GM19395 (cell line): ENCODE measurements at regions not wholly inside any gene's neighbourhood (a gene's known extent, or its start where the extent isn't known, plus 50 kb on each side); places are given as distances from the start of the nearest gene placed in this dataset.
"Not testable (repeated sequence)": the region's sequence is repeated elsewhere in the genome, so short reads cannot be mapped to it uniquely, and the experiment has no call there.

Experiments used
- ATAC-seq: cut with Tn5 transposase; IDR thresholded peaks from one replicate; pipeline ENCODE4 v1.9.1; 2021; ENCODE audit warnings: mild to moderate bottlenecking, moderate library complexity; ENCODE audit not compliant: unreplicated experiment

DNA sequence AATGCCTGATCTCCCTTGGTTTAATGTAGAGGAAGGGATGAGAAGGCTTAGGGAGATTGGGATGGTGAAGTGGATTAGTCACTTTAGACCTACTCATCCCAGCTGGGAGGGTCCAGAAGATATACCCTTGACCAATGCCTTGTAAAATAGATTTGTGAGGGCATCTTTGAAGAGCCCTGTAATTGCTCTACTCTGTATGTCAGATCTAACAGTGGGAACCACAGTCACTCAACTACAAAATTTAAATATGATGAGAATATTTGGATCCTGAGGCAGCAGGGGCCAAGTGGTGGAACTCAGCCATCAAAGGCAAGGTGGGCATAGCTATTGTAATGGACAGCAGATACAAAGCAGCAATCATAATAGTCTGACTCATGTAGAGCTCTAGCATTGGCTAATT is 1272.9 kb upstream of the CITED2 start:
- ATAC-seq: not testable (repeated sequence)

DNA sequence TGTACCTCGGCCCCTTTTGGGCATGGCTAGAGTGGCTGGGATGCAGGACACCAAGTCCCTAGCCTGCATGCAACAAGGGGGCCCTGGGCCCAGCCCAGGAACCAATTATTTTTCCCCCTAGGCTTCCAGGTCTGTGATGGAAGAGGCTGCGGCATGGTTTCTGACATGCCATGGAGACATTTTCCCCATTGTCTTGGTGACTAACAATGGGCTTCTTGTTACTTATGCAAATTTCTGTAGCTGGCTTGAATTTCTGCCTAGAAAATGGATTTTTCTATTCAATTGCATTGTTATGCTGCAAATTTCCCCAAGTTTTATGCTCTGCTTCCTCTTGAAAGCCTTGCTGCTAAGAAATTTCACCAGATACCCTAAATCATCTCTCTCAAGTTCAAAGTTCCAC is 1269.6 kb upstream of the CITED2 start:
- no peak for ATAC-seq

DNA sequence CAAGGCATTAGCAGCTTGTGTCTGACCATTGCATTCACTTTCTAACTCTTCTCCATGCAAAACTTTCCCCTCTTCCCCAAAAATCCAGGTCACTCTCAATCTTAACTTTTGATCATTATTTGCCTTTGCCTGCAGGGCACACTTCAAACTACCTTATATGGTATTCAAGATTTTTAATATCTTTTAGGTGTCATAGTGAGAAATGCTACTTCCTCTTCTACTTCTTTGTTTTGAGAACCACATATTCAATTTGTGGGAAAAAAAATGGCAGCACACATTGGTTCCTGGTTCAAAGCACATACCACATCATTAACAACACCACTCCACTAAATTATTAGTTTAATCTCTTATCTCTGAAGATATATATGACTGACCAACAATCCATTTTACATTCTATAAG is 1267.0 kb upstream of the CITED2 start:
- peak; percentile 76 for ATAC-seq

DNA sequence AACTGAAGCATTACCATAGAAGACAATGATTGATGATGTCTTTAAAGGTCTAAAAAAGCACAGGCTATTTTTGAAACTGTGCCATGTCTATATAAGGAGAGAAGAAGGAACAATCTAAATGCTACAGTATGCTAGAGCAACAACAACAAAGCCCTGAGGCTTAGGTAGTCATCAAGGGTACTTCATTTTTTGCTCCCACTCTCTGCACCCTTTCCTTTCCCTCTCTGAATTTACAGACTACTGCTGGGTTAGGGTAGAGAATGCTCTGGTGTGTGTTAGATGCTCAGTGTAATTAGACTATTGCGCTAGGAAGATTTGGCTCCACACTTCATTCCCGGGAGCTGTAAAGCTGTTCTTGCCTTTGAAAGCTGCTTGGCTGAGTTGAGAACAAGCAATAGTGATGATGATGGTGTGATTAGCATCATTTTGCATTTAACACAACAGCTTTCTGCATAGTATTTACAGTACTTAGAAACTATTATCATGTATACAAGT is 1262.5 kb upstream of the CITED2 start:
- no peak for ATAC-seq

DNA sequence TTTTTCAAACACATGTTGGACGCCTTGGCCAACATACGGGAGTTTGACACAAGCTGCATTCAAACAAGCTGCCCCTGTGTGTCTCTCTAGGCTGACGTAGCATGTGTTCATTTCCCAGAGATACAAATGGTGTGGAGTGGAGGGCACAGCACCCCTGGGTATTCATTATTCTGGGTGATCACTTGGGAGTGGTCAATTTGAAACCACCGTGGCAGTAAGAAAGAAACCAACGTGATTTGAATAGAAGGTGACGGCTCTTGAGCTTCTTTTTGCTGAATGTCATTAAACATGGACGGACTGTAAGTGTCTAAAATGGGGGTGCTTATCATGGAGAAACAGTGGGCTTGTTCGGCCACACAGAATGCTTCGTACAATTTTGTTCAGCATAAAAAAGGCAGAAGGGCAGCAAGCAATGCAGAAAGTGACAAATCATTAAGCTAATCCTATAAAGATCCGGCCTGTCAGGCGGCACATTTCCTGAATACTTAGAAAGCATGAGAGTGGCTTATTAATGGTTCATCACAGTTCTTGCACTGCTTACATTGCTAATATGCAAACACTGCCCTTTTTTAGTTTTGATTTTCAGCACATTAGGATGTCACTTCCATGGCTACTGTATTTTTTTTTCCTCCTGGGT is 1261.9 kb upstream of the CITED2 start:
- ATAC-seq: no peak

DNA sequence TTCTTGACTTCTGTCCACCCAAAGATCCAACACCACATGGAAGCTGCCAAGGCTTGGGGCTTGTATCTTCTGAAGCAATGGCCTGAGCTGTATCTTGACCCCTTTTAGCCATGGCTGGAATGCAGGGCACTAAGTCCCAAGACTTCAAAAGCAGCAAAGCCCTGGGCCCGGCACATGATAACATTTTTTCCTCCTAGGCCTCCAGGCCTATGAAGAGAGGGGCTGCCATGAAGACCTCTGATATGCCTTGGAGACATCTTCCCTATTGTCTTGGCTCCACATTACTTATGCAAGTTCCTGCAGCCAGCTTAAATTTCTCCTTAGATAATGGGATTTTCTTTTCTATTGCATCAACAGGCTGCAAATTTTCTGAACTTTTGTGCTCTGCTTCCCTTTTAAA is 1252.6 kb upstream of the CITED2 start:
- no peak for ATAC-seq

DNA sequence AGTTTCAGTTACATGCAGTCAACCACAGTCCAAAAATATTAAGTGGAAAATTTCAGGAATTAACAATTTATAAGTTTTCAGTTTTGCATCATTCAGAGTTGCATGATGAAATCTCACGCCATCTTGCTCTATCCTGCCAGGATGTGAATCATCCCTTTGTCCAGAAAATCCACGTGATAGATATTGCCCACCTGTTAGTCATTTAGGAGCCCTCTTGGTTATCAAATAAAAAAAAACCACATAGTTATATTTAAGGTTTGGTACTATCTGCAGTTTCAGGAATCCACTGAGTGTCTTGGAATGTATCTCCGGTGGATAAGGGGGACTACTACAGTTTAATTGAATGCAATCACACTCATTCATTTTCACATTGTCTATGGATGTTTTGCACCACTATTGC is 1249.0 kb upstream of the CITED2 start:
- ATAC-seq: no peak

DNA sequence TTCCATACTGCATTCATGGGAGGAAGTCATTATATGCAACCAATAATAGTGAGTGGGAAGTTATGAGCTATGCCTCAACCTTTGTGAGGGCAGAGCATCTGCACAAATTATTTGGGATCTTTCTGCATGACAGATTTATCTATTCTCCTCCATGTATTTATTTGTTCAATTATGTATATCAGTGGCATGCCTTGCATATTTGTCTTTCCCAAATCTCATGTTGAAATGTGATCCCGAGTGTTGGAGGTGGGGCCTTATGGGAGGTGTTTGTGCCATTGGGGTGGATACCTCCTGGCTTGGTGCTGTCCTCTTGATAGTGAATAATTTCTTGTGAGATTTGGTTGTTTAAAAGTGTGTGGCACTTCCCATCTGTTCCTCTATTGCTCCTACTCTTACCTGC is 1246.0 kb upstream of the CITED2 start:
- no peak for ATAC-seq

DNA sequence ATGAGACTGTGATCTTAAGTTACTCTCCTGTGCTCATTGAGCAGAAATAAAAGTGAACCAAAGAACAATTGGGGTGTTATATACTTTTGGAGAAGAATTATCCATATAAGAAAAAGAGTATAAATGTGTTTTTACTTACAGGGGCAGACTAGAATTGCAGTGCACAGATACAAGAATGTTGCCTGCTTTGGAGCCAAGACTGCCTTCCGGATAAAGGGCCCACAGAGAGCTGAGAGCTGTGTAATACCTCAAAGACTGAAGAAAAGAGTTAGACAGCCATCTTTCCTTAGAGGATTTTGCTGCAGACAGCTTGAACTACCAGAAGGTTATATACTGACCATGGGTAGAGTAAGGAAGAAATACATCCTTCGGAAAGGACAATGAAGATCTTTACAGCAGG is 1235.5 kb upstream of the CITED2 start:
- ATAC-seq: no peak

DNA sequence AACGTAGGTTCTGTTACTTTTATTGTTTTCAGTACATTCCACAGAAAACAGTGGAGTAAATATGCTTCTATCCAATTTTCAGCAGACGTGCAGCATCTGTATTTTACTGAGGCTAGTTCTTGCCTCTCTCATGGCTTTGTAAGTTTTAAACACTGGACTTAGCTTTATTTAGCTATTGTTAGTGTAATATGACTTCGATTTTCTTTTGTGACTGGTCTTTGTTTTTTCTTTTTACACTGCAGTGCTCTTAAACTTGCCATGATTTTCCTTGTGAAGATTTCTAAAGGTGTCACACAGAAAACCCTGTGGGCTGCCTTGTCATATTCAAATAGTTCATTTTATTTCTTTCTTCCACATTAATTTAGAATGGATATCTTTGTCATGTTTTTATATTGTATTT is 1234.9 kb upstream of the CITED2 start:
- ATAC-seq: no peak

DNA sequence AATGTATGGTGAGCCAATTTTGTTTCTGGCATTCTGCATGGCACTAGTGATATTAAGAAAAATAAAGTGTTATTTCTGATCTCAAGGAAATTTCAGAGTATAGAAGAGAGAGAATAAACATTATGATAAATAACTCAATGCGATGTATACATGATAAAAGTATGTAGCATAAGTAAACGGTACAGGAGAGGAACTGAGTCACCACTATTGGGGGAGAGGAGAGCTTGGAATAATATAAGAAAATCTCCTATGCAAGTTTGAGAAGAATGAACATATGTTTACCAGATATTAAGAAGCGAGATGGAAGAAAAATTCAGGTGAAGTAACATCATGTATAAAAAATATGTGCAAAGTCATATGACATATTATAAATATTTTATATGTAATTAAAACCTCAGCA is 1230.3 kb upstream of the CITED2 start:
- ATAC-seq: no peak

DNA sequence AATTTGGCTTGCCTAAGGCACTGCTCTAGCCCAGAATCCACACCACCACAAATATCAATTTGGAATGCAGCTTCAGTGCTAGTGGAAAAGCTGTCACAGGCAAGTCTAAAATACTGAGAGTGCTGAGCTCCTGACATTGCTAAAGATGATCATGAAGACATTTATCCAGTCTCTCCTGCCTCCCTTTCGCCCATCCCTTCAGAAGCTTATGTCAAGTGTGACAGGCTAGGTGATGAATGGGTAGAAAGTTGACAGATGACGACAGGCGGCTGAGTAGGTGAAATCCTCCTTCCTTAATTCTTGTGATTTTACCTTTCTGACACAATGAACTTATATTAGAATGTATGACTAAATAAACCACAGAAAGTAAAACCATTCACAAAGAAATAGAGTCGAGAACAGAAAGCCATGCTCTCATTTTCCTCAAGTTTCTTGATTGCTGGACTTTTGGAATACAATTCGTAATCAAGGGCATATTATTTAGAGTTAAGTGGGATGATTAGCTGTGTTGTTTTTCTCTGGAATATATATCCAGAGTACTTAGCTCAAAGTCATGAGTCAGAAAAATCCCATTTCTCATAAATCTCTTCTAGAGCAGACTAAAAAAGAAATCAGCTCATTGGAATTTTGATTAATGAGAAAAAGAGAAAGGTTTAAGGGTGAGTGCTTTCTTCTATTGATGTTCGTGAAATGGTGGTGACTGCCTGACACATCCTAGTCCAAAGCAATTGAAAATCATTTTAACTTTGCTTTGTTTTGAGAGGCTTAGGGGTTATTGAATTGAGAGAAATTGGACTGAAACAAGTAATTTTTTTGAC is 1228.2 kb upstream of the CITED2 start:
- no peak for ATAC-seq

DNA sequence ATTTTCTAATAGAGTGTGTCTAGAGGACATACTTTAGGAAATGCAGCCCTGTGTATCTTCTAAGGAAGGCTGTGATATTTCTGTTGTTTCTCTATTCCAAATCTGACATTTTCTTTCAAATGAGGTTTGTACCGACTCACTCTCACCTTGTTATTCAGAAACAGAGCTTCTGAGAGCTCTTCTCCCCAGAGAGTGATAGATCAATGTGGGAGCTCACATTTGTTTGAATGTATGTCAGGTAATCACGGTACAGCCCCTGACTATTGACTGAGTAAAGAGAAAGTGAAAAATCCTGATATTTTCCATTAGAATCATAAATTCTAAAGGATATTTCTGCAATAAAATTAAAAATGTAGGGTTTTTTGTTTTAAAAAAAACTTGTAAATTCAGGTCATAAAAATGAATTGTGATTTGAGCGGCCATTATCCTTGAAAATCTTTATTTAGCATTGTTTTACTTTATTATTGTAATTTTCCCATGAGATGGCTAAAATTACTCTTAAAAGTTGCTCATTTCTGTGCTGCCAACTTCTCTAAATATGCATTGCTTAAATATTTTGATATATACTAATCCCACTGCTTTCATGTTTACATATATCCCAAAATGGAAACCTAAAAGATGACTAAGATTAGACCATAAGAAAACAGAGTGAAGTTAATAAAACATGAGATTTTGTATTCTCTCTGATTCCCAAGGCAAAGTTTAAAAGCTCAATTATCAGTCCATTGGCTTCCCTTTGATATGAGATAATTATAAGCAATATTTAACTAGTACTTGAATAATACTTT is 1226.8 kb upstream of the CITED2 start:
- ATAC-seq: no peak

DNA sequence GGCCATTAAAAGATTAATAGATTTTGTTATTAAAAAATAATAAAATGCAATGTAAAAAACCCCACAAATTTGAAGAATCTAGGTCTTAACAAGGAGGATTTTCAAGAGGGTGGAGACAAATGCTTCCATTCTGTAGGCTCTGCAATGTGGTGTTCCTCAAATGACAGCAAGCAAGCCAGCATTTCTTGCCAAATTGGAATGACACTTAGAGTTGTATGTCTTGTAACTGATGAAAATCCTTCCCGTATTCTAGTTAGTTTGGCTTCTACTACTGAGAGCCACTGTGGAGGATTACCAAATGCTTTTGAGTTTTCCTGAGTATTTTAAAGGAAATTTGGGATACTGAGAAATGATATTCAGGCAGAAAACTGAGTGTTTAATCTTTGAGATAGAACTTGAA is 1225.5 kb upstream of the CITED2 start:
- no peak for ATAC-seq

DNA sequence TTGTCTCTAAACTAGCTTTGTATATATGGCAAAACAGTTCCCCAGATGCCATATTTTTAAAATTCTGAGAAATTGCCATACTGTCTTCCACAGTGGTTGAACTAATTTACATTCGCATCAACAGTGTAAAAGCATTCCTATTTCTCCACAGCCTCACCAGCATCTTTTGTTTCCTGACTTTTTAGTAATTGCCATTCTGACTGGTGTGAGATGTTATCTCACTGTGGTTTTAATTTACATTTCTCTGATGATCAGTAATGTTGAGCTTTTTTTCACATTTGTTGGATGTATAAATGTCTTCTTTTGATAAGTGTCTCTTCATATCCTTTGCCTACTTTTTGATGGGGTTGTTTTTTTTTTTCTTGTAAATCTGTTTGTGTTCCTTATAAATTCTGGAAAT is 1222.7 kb upstream of the CITED2 start:
- no peak for ATAC-seq

DNA sequence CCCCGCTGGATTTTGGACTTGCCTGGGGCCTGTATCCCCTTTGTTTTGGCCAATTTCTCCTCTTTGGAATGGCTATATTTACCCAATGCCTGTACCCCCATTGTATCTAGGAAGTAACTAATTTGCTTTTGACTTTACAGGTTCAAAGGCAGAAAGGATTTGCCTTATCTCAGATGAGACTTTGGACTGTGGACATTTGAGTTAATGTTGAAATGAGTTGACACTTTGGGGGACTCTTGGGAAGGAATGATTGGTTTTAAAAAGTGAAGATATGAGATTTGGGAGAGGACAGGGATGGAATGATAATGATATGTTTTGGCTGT is 1220.3 kb upstream of the CITED2 start:
- no peak for ATAC-seq

DNA sequence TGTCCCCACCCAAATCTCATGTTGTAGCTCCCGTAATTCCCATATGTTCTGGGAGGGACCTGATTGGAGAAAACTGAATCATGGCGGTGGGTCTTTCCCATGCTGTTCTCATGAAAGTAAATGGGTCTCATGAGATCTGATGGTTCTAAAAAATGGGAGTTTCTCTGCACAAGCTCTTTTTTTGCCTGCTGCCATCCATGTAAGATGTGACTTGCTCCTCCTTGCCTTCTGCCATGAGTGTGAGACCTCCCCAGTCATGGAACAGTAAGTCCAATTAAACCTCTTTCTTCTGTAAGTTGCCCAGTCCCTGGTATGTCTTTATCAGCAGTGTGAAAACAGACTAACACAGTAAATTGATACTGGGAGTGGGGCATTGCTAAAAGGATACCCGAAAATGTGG is 1218.4 kb upstream of the CITED2 start:
- no peak for ATAC-seq

DNA sequence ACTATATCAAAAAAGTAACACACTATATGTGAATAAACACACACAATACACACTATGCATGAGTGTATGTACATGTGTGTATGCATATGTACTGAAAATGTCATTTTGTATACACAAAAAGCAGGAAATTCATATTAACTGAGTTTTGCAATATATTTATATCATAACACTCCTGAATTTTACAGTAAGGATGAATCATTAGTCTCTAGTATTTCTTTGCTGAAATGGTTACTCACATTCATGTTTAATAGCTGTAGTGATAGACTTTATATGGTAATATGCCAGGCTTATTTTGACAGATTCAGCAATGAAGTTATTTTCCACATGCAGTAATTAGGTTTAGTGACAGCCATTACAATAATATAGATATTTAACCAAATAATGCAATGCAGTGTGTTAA is 1216.2 kb upstream of the CITED2 start:
- no peak for ATAC-seq

DNA sequence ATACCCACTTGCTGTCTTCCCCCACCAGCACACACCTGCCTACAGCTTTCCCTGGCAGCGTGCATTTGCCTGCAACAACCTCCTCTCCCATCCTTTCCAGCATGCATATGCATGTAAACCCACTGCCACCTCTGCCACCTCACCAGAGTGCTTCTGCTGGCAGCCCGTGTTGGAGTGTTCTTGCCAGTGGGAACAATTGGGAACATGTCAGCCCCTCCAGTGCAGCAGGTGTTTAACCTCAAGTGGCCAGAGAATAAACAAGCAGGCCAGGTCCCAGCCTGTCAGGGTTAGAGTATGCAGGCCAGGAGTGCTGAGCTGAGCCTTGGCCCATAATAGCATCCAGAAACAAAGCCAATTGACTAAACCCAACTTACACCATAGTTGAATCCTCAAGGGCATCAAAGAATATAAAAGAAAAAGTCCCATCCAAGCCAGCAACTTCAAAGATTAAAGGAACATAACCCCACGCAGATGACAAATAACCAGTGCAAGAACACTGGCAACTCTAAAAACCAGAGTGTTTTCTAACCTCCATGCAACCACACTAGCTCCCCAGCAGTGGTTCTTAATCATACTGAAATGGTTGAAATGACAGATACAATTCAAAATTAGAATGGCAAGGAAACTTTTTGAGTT is 1212.1 kb upstream of the CITED2 start:
- ATAC-seq: peak; percentile 92

DNA sequence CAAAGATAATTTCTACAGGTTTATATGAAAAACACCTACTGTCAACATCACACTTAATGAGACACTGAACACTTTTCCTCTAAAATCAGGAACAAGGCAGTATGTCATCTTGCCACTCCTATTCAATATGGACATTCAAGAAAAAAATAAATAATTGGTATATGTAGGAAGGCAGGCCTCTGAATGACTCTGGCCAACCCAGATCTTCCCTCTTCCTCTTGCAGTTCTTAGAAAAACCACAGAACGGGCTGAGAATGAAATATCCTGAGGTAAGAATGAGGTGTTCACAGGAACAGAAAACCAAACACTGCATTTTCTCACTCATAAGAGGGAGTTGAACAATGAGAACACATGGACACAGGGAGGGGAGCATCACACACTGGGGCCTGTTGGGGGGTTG is 1207.2 kb upstream of the CITED2 start:
- ATAC-seq: no peak

DNA sequence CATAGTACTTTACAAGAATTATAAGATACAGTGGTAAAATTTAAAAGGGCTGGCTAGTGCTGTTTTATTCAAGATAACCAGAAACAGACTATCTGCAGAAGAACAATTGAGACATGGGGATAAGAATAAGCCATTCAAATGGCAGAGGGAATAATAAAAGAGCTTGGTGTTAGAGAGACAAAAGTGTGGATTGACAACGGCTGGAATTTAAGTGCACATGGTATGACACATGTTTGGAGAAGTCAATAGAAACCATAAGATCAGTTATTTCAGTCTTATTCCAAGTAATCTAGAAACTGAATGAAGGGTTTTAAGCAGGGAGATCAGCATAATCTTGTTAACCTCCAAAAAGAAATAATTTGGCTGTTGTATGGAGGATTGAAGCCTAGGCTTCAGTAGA is 1205.5 kb upstream of the CITED2 start:
- ATAC-seq: no peak
